Osteocyte (in vitro differentiated cells): ENCODE measurements at regions not wholly inside any gene's neighbourhood (a gene's known extent, or its start where the extent isn't known, plus 50 kb on each side); places are given as distances from the start of the nearest gene placed in this dataset.

Source experiments
- DNase-seq: peaks from one replicate; pipeline ENCODE4 v3.0.0; 2021; ENCODE audit warnings: mixed read lengths; ENCODE audit not compliant: unreplicated experiment; ENCODE audit errors: extremely low spot score
- H3K27ac Mint-ChIP-seq: one replicate; pipeline ENCODE4 v1.8.0; 2021; ENCODE audit warnings: mild to moderate bottlenecking, mixed read lengths; ENCODE audit not compliant: unreplicated experiment
- H3K27me3 Mint-ChIP-seq: one replicate; pipeline ENCODE4 v1.8.0; 2021; ENCODE audit warnings: mixed read lengths; ENCODE audit not compliant: unreplicated experiment
- H3K36me3 Mint-ChIP-seq: one replicate; pipeline ENCODE4 v1.8.0; 2021; ENCODE audit warnings: mixed read lengths; ENCODE audit not compliant: unreplicated experiment
- H3K4me1 Mint-ChIP-seq: one replicate; pipeline ENCODE4 v1.8.0; 2021; ENCODE audit warnings: mixed read lengths; ENCODE audit not compliant: unreplicated experiment
- H3K4me3 Mint-ChIP-seq: one replicate; pipeline ENCODE4 v1.8.0; 2021; ENCODE audit warnings: mild to moderate bottlenecking, moderate library complexity, mixed read lengths; ENCODE audit not compliant: unreplicated experiment
- H3K9me3 Mint-ChIP-seq: one replicate; pipeline ENCODE4 v1.8.0; 2021; ENCODE audit warnings: mixed read lengths; ENCODE audit not compliant: unreplicated experiment
- TF ChIP-seq, protein P1 (sequence below): fragments of 200-600 bp; sonication (generic); IDR thresholded peaks from 2 replicates; pipeline ENCODE4 v1.5.0; 2021; ENCODE audit warnings: antibody characterized with exemption, mild to moderate bottlenecking, moderate library complexity

DNA sequence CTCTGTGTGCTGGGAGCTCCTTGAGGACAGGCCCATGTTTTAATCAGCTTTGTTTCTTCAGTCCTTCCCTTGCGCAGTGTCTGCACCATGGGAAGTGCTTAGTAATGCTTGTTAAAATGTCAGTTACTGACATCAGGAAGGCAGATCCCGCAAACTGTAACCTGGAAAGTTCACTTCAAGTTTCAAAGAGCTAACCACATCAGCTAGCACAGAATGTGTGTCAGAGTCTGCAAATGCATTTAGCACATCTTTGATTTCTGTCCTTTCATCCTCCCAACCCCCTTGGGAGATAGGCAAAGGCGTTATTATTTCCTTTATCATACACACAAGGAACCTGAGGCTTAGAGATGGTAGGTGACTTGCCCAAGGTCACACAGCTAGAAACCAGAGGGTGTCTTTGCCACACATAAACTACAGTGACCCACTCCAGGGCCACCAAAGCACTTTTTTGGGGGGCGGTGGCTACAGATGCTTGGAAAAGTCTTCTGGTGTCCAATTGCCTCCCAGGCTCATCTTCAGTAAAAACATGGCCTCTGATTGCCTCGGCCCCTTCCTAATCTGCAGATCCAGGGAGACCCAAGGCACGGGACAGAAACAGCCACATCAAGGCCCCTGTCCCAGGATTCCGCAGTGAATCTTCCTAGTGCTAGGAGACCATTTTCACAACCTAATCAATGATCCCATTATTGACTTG lies 116.2 kb upstream of the GPR26 start:
- Mint-ChIP-seq H3K27ac (no peak overlapping the region), H3K27me3 (peaks cover 1% of the 10 kb centered on the region), H3K9me3 (no peaks in the 10 kb centered on the region), H3K36me3 (no peaks in the 10 kb centered on the region), H3K4me3 (no peak overlapping the region), H3K4me1 (no peaks in the 10 kb centered on the region)
- TF ChIP-seq, protein P1, sequence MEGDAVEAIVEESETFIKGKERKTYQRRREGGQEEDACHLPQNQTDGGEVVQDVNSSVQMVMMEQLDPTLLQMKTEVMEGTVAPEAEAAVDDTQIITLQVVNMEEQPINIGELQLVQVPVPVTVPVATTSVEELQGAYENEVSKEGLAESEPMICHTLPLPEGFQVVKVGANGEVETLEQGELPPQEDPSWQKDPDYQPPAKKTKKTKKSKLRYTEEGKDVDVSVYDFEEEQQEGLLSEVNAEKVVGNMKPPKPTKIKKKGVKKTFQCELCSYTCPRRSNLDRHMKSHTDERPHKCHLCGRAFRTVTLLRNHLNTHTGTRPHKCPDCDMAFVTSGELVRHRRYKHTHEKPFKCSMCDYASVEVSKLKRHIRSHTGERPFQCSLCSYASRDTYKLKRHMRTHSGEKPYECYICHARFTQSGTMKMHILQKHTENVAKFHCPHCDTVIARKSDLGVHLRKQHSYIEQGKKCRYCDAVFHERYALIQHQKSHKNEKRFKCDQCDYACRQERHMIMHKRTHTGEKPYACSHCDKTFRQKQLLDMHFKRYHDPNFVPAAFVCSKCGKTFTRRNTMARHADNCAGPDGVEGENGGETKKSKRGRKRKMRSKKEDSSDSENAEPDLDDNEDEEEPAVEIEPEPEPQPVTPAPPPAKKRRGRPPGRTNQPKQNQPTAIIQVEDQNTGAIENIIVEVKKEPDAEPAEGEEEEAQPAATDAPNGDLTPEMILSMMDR, result no peak
- no peak for DNase-seq

DNA sequence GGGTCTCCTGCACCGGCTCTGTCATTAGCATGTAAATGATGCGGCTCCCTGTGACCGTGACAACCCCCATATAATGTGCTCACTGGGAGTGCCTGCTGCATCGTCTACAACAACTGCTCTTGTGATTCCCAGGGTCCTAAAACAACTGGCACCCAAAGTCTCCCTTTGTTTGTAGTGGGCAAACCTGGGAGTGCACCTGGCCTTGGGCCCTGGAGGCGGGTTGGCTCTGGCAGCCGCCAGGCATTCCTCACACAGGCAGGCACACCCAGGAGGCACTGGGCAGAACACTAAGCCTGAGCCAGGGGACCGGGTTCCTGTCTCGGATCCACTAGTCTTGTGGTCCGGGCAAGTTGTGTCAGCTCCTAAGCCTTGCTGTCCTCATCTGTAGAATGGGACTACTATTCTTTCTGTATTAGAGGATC lies 115.5 kb upstream of the GPR26 start:
- Mint-ChIP-seq H3K4me1 (no peaks in the 10 kb centered on the region), H3K9me3 (no peaks in the 10 kb centered on the region), H3K27ac (no peak overlapping the region), H3K27me3 (peaks cover 1% of the 10 kb centered on the region), H3K36me3 (no peaks in the 10 kb centered on the region), H3K4me3 (no peak overlapping the region)
- no peak for DNase-seq
- TF ChIP-seq, protein P1, result no peak

- H3K27ac Mint-ChIP-seq, result no peak overlapping the region
- H3K9me3 Mint-ChIP-seq, result no peaks in the 10 kb centered on the region
- no peak overlapping the region for H3K4me3 Mint-ChIP-seq
Observed at GRCh38 chr10:123551259-123551658, 114.9 kb upstream of the GPR26 start.

GRCh38 chr10:123552760-123553554 lies 113.2 kb upstream of the GPR26 start:
- H3K36me3 Mint-ChIP-seq, result no peaks in the 10 kb centered on the region
- no peak for DNase-seq
- TF ChIP-seq, protein P1, result no peak
- H3K9me3 Mint-ChIP-seq, result no peaks in the 10 kb centered on the region
- no peak overlapping the region for H3K27ac Mint-ChIP-seq
- no peaks in the 10 kb centered on the region for H3K27me3 Mint-ChIP-seq
- H3K4me3 Mint-ChIP-seq, result no peak overlapping the region
- H3K4me1 Mint-ChIP-seq, result no peaks in the 10 kb centered on the region

More at GRCh38 chr10:123551259-123551658, 114.9 kb upstream of the GPR26 start:
- Mint-ChIP-seq H3K27me3 (peaks cover 1% of the 10 kb centered on the region), H3K36me3 (no peaks in the 10 kb centered on the region), H3K4me1 (no peaks in the 10 kb centered on the region)
- TF ChIP-seq, protein P1, result no peak
- DNase-seq, result no peak

GRCh38 chr10:123553810-123554430 lies 112.2 kb upstream of the GPR26 start:
- TF ChIP-seq, protein P1, result no peak

More at GRCh38 chr10:123553810-123554430, 112.2 kb upstream of the GPR26 start:
- H3K4me1 Mint-ChIP-seq, result no peaks in the 10 kb centered on the region
- no peaks in the 10 kb centered on the region for H3K27me3 Mint-ChIP-seq
- H3K4me3 Mint-ChIP-seq, result no peak overlapping the region
- H3K9me3 Mint-ChIP-seq, result no peaks in the 10 kb centered on the region
- no peaks in the 10 kb centered on the region for H3K36me3 Mint-ChIP-seq
- DNase-seq, result no peak
- no peak overlapping the region for H3K27ac Mint-ChIP-seq
